ENCODE measurements at regions not wholly inside any gene's neighbourhood (a gene's known extent, or its start where the extent isn't known, plus 50 kb on each side); places are given as distances from the start of the nearest gene placed in this dataset.

DNA sequence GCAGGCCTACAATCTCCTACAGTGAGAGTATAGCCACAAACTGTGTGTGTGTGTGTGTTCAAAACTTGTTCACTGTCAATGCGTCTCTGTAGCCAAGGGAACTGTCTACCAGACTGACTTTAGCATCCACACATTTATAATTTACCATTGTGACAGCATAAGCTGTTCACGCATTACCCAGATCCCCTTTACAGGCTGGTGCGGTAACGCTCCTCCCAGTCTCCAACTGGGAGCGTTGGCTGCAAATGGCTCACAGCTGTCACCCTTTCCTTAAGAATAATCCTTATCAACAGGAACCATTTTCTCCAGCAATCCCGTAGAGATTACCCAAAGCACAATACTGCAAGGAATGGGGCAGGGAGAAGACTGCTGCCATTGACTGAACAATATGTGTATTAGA, 199.5 kb downstream of the GPAM start (continued):
- TF ChIP-seq NANOG (IDR thresholded peaks at IDR 0.05; ENCODE audit: borderline replicate concordance) (no peak), ZNF331 (CRISPR knock-in tag; IDR thresholded peaks at IDR 0.05; ENCODE audit: low read depth) (no peak), STAT1 (IDR thresholded peaks at IDR 0.05; ENCODE audit: unreplicated experiment) (no peak)
- TF ChIP-seq, protein P1, sequence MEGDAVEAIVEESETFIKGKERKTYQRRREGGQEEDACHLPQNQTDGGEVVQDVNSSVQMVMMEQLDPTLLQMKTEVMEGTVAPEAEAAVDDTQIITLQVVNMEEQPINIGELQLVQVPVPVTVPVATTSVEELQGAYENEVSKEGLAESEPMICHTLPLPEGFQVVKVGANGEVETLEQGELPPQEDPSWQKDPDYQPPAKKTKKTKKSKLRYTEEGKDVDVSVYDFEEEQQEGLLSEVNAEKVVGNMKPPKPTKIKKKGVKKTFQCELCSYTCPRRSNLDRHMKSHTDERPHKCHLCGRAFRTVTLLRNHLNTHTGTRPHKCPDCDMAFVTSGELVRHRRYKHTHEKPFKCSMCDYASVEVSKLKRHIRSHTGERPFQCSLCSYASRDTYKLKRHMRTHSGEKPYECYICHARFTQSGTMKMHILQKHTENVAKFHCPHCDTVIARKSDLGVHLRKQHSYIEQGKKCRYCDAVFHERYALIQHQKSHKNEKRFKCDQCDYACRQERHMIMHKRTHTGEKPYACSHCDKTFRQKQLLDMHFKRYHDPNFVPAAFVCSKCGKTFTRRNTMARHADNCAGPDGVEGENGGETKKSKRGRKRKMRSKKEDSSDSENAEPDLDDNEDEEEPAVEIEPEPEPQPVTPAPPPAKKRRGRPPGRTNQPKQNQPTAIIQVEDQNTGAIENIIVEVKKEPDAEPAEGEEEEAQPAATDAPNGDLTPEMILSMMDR (conservative IDR thresholded peaks at IDR 0.05; ENCODE audit: low read depth in 2 of 2) = no peak

DNA sequence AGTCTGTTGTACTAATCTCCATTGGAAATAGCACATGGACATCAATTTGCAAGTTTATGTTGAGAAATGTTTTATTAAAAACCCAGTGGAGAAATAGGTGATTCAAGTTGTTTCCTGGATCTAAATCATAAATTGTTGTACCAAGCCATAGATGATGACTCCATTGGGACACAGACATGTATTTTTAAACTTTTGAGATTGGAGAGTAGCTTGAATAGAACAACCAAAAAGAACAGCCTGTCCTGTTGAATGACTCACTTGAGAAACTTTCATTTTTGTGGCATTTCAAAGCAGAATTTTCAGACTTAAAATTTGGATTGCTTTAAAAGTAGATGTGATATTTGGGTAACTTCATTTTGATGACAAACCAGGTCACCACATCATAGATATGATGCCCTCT, 197.5 kb downstream of the GPAM start:
- DNase-seq (ENCODE audit: low spot score) = no peak
- Histone ChIP-seq H3K4me1 (ENCODE audit: insufficient read depth) (no peaks in the 10 kb centered on the region), H3K36me3 (ENCODE audit: insufficient read depth) (no peaks in the 10 kb centered on the region), H3K4me3 (no peak overlapping the region), H3K27me3 (ENCODE audit: insufficient read depth) (no peaks in the 10 kb centered on the region), H4K20me1 (replicated peaks; ENCODE audit: insufficient read depth) (no peaks in the 10 kb centered on the region), H3K79me2 (replicated peaks; ENCODE audit: insufficient read depth) (no peaks in the 10 kb centered on the region), H3K9me2 (ENCODE audit: insufficient read depth) (peaks cover 25% of the 10 kb centered on the region; the same call in 1 of the 2 replicates), H3K27ac (ENCODE audit: low read depth) (no peak overlapping the region), H3F3A (replicated peaks; ENCODE audit: low read depth) (no peaks in the 10 kb centered on the region), H3K4me2 (no peak overlapping the region), H2AFZ (no peak overlapping the region)
- no peaks in the 10 kb centered on the region; the same call in 1 of the 3 replicates for H3K4me1 Mint-ChIP-seq
- H3K36me3 Mint-ChIP-seq (ENCODE audit: low read depth) = no peaks in the 10 kb centered on the region
- H3K27me3 Mint-ChIP-seq (ENCODE audit: insufficient read depth, low read depth, poor library complexity) = no peaks in the 10 kb centered on the region
- no peak overlapping the region for H3K4me3 Mint-ChIP-seq
- ATAC-seq = no peak
- H3K9me3 Mint-ChIP-seq = no peaks in the 10 kb centered on the region
- H3K27ac Mint-ChIP-seq = no peak overlapping the region
- TF ChIP-seq CREB1 (CRISPR knock-in tag; IDR thresholded peaks at IDR 0.05; ENCODE audit: low read depth) = no peak
- no peak for TF ChIP-seq POLR2AphosphoS5 (IDR thresholded peaks at IDR 0.05; ENCODE audit: low read depth)
- TF ChIP-seq, protein P2, sequence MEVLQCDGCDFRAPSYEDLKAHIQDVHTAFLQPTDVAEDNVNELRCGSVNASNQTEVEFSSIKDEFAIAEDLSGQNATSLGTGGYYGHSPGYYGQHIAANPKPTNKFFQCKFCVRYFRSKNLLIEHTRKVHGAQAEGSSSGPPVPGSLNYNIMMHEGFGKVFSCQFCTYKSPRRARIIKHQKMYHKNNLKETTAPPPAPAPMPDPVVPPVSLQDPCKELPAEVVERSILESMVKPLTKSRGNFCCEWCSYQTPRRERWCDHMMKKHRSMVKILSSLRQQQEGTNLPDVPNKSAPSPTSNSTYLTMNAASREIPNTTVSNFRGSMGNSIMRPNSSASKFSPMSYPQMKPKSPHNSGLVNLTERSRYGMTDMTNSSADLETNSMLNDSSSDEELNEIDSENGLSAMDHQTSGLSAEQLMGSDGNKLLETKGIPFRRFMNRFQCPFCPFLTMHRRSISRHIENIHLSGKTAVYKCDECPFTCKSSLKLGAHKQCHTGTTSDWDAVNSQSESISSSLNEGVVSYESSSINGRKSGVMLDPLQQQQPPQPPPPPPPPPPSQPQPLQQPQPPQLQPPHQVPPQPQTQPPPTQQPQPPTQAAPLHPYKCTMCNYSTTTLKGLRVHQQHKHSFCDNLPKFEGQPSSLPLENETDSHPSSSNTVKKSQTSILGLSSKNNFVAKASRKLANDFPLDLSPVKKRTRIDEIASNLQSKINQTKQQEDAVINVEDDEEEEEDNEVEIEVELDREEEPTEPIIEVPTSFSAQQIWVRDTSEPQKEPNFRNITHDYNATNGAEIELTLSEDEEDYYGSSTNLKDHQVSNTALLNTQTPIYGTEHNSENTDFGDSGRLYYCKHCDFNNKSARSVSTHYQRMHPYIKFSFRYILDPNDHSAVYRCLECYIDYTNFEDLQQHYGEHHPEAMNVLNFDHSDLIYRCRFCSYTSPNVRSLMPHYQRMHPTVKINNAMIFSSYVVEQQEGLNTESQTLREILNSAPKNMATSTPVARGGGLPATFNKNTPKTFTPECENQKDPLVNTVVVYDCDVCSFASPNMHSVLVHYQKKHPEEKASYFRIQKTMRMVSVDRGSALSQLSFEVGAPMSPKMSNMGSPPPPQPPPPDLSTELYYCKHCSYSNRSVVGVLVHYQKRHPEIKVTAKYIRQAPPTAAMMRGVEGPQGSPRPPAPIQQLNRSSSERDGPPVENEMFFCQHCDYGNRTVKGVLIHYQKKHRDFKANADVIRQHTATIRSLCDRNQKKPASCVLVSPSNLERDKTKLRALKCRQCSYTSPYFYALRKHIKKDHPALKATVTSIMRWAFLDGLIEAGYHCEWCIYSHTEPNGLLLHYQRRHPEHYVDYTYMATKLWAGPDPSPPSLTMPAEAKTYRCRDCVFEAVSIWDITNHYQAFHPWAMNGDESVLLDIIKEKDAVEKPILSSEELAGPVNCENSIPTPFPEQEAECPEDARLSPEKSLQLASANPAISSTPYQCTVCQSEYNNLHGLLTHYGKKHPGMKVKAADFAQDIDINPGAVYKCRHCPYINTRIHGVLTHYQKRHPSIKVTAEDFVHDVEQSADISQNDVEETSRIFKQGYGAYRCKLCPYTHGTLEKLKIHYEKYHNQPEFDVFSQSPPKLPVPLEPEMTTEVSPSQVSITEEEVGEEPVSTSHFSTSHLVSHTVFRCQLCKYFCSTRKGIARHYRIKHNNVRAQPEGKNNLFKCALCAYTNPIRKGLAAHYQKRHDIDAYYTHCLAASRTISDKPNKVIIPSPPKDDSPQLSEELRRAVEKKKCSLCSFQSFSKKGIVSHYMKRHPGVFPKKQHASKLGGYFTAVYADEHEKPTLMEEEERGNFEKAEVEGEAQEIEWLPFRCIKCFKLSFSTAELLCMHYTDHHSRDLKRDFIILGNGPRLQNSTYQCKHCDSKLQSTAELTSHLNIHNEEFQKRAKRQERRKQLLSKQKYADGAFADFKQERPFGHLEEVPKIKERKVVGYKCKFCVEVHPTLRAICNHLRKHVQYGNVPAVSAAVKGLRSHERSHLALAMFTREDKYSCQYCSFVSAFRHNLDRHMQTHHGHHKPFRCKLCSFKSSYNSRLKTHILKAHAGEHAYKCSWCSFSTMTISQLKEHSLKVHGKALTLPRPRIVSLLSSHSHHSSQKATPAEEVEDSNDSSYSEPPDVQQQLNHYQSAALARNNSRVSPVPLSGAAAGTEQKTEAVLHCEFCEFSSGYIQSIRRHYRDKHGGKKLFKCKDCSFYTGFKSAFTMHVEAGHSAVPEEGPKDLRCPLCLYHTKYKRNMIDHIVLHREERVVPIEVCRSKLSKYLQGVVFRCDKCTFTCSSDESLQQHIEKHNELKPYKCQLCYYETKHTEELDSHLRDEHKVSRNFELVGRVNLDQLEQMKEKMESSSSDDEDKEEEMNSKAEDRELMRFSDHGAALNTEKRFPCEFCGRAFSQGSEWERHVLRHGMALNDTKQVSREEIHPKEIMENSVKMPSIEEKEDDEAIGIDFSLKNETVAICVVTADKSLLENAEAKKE (CRISPR knock-in tag; IDR thresholded peaks at IDR 0.05) = no peak
- no peak for TF ChIP-seq ZNF114 (CRISPR knock-in tag; IDR thresholded peaks at IDR 0.05)
- TF ChIP-seq, protein P3, sequence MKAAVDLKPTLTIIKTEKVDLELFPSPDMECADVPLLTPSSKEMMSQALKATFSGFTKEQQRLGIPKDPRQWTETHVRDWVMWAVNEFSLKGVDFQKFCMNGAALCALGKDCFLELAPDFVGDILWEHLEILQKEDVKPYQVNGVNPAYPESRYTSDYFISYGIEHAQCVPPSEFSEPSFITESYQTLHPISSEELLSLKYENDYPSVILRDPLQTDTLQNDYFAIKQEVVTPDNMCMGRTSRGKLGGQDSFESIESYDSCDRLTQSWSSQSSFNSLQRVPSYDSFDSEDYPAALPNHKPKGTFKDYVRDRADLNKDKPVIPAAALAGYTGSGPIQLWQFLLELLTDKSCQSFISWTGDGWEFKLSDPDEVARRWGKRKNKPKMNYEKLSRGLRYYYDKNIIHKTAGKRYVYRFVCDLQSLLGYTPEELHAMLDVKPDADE (IDR thresholded peaks at IDR 0.05) = no peak
- no peak for TF ChIP-seq JUNB (IDR thresholded peaks at IDR 0.05; ENCODE audit: unreplicated experiment)
- TF ChIP-seq, protein P1 (conservative IDR thresholded peaks at IDR 0.05; ENCODE audit: low read depth in 2 of 2) = no peak
- TF ChIP-seq NANOG (IDR thresholded peaks at IDR 0.05; ENCODE audit: borderline replicate concordance) = no peak
- TF ChIP-seq, protein P4, sequence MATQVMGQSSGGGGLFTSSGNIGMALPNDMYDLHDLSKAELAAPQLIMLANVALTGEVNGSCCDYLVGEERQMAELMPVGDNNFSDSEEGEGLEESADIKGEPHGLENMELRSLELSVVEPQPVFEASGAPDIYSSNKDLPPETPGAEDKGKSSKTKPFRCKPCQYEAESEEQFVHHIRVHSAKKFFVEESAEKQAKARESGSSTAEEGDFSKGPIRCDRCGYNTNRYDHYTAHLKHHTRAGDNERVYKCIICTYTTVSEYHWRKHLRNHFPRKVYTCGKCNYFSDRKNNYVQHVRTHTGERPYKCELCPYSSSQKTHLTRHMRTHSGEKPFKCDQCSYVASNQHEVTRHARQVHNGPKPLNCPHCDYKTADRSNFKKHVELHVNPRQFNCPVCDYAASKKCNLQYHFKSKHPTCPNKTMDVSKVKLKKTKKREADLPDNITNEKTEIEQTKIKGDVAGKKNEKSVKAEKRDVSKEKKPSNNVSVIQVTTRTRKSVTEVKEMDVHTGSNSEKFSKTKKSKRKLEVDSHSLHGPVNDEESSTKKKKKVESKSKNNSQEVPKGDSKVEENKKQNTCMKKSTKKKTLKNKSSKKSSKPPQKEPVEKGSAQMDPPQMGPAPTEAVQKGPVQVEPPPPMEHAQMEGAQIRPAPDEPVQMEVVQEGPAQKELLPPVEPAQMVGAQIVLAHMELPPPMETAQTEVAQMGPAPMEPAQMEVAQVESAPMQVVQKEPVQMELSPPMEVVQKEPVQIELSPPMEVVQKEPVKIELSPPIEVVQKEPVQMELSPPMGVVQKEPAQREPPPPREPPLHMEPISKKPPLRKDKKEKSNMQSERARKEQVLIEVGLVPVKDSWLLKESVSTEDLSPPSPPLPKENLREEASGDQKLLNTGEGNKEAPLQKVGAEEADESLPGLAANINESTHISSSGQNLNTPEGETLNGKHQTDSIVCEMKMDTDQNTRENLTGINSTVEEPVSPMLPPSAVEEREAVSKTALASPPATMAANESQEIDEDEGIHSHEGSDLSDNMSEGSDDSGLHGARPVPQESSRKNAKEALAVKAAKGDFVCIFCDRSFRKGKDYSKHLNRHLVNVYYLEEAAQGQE (IDR thresholded peaks at IDR 0.05; ENCODE audit: unreplicated experiment) = no peak
